SK-N-SH treated with all-trans-retinoic acid at 6 μM for 48 hours (cell line): ENCODE measurements at regions not wholly inside any gene's neighbourhood (a gene's known extent, or its start where the extent isn't known, plus 50 kb on each side); places are given as distances from the start of the nearest gene placed in this dataset.

Source experiments
- ESRRG ChIP-seq: fragments of 250-450 bp; sonication (Bioruptor Pico); IDR thresholded peaks from 2 replicates; pipeline ENCODE4 v1.6.1; 2021; ENCODE audit warnings: mild to moderate bottlenecking
- ZFP3 ChIP-seq: fragments of 250-450 bp; sonication (Bioruptor Pico); IDR thresholded peaks from 2 replicates; pipeline ENCODE4 v1.5.0; 2020; ENCODE audit warnings: mild to moderate bottlenecking, moderate library complexity
- ZNF8 ChIP-seq: fragments of 450-650 bp; formaldehyde crosslinking; IDR thresholded peaks from 2 replicates; pipeline ENCODE4 v1.5.0; 2020; ENCODE audit warnings: mild to moderate bottlenecking, moderate library complexity
- TF ChIP-seq, protein P1 (sequence below): fragments of 250-450 bp; sonication (Bioruptor Pico); IDR thresholded peaks from 2 replicates; pipeline ENCODE4 v1.5.1; 2020; ENCODE audit warnings: low read depth, mild to moderate bottlenecking, moderate library complexity
- TF ChIP-seq, protein P2 (sequence below): fragments of 250-450 bp; sonication (Bioruptor Pico); IDR thresholded peaks from 2 replicates; pipeline ENCODE4 v1.8.0; 2021; ENCODE audit warnings: low read depth, mild to moderate bottlenecking, moderate library complexity, borderline replicate concordance

DNA sequence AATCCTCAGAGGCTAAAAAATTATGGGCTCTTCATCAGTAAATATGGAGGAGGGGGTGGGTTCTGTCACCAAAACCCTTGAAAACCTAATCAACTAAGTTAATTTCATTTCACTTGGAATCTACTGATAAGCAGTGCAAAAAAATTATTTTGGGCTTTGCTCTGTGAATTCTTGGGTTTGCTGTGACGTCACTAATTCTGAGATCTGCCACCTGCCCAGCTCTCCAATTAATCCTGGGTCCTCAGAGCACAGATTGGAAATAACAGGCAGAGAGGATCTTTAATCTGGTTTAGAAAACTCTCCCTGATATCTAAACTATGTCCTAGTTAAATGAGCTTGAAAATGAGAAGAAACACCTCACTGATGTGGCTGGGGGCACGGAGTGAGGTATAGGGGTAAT, 903.2 kb downstream of the AACS start:
- TF ChIP-seq, protein P1, sequence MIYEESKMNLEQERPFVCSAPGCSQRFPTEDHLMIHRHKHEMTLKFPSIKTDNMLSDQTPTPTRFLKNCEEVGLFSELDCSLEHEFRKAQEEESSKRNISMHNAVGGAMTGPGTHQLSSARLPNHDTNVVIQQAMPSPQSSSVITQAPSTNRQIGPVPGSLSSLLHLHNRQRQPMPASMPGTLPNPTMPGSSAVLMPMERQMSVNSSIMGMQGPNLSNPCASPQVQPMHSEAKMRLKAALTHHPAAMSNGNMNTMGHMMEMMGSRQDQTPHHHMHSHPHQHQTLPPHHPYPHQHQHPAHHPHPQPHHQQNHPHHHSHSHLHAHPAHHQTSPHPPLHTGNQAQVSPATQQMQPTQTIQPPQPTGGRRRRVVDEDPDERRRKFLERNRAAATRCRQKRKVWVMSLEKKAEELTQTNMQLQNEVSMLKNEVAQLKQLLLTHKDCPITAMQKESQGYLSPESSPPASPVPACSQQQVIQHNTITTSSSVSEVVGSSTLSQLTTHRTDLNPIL: no peak
- TF ChIP-seq ESRRG (CRISPR knock-in tag): no peak
- TF ChIP-seq, protein P2, sequence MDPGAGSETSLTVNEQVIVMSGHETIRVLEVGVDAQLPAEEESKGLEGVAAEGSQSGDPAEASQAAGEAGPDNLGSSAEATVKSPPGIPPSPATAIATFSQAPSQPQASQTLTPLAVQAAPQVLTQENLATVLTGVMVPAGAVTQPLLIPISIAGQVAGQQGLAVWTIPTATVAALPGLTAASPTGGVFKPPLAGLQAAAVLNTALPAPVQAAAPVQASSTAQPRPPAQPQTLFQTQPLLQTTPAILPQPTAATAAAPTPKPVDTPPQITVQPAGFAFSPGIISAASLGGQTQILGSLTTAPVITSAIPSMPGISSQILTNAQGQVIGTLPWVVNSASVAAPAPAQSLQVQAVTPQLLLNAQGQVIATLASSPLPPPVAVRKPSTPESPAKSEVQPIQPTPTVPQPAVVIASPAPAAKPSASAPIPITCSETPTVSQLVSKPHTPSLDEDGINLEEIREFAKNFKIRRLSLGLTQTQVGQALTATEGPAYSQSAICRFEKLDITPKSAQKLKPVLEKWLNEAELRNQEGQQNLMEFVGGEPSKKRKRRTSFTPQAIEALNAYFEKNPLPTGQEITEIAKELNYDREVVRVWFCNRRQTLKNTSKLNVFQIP: no peak
- TF ChIP-seq ZFP3 (CRISPR knock-in tag): no peak
- no peak for TF ChIP-seq ZNF8 (CRISPR knock-in tag)
